ENCODE measurements at regions not wholly inside any gene's neighbourhood (a gene's known extent, or its start where the extent isn't known, plus 50 kb on each side); places are given as distances from the start of the nearest gene placed in this dataset.

- H3K9me3 ChIP-seq: no peaks in the 10 kb centered on the region
- H3K27ac ChIP-seq: no peak overlapping the region
- H3K4me1 ChIP-seq: no peaks in the 10 kb centered on the region
- no peaks in the 10 kb centered on the region for H3K27me3 ChIP-seq
- TF ChIP-seq, protein P1, sequence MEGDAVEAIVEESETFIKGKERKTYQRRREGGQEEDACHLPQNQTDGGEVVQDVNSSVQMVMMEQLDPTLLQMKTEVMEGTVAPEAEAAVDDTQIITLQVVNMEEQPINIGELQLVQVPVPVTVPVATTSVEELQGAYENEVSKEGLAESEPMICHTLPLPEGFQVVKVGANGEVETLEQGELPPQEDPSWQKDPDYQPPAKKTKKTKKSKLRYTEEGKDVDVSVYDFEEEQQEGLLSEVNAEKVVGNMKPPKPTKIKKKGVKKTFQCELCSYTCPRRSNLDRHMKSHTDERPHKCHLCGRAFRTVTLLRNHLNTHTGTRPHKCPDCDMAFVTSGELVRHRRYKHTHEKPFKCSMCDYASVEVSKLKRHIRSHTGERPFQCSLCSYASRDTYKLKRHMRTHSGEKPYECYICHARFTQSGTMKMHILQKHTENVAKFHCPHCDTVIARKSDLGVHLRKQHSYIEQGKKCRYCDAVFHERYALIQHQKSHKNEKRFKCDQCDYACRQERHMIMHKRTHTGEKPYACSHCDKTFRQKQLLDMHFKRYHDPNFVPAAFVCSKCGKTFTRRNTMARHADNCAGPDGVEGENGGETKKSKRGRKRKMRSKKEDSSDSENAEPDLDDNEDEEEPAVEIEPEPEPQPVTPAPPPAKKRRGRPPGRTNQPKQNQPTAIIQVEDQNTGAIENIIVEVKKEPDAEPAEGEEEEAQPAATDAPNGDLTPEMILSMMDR (IDR thresholded peaks at IDR 0.05): no peak
- DNase-seq (ENCODE audit: low spot score): no peak
- H3K4me3 ChIP-seq: no peak overlapping the region
- H3K36me3 ChIP-seq: no peaks in the 10 kb centered on the region
Measured at GRCh38 chr15:35888815-35889214, 342.9 kb upstream of the DPH6 start.

DNA sequence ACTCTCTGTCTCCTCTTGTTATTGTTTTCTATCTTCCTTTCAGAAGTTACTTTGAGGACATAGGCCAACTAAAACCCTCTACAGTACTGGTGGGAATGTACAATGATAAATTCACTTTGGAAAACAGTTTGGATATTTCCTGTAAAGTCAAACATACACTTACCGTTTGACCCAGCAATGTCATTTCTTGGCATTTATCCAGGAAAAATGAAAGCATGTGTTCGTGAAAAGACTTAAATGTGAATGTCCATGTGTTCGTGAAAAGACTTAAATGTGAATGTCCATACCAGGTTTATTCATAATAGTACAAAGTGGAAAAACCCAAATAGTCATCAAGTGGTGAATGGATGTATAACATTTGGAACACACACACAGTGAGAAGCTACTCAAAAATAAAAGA, 361.5 kb upstream of the DPH6 start:
- DNase-seq (ENCODE audit: low spot score): no peak
- Histone ChIP-seq H3K4me3 (no peak overlapping the region), H3K36me3 (no peaks in the 10 kb centered on the region), H3K9me3 (no peaks in the 10 kb centered on the region), H3K27me3 (no peaks in the 10 kb centered on the region), H3K27ac (no peak overlapping the region), H3K4me1 (no peaks in the 10 kb centered on the region)
- TF ChIP-seq, protein P1 (IDR thresholded peaks at IDR 0.05): no peak

DNA sequence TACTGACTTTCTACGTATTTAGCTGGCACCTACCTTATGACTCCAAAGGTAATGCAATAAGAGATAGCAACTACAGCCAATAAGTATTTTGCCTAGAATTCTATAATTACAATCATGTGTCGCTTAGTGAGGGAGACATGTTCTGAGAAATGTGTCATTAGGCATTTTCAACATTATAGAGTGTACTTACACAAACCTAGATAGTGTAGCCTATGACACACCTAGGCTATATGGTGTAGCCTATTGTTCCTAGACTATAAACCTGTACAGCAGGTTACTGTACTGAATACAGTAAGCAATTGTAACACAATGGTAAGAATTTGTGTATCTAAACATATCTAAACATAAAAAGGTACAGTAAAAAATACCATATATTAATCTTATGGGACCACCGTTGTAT, 363.4 kb upstream of the DPH6 start:
- Histone ChIP-seq H3K27me3 (no peaks in the 10 kb centered on the region), H3K36me3 (no peaks in the 10 kb centered on the region), H3K9me3 (peaks cover 0 to 2% of the 10 kb centered on the region in 2 donors), H3K27ac (no peak overlapping the region), H3K4me1 (no peaks in the 10 kb centered on the region), H3K4me3 (no peak overlapping the region)
- no peak for DNase-seq (ENCODE audit: low spot score)
- TF ChIP-seq, protein P1 (IDR thresholded peaks at IDR 0.05): no peak

- DNase-seq (ENCODE audit: low spot score): no peak
- peaks cover 4 to 5% of the 10 kb centered on the region in 2 donors for H3K9me3 ChIP-seq
Measured at GRCh38 chr15:35910227-35910626, 364.3 kb upstream of the DPH6 start.

GRCh38 chr15:35911052-35911777, 365.2 kb upstream of the DPH6 start:
- Histone ChIP-seq H3K27ac (no peak overlapping the region), H3K4me3 (no peak overlapping the region), H3K27me3 (no peaks in the 10 kb centered on the region), H3K4me1 (no peaks in the 10 kb centered on the region), H3K9me3 (peaks cover 4 to 5% of the 10 kb centered on the region in 2 donors), H3K36me3 (no peaks in the 10 kb centered on the region)
- no peak for DNase-seq (ENCODE audit: low spot score)
- TF ChIP-seq, protein P1 (IDR thresholded peaks at IDR 0.05): no peak

More at GRCh38 chr15:35910227-35910626, 364.3 kb upstream of the DPH6 start:
- no peak overlapping the region for H3K27ac ChIP-seq
- no peaks in the 10 kb centered on the region for H3K4me1 ChIP-seq
- TF ChIP-seq, protein P1 (IDR thresholded peaks at IDR 0.05): no peak
- no peaks in the 10 kb centered on the region for H3K36me3 ChIP-seq
- no peak overlapping the region for H3K4me3 ChIP-seq
- no peaks in the 10 kb centered on the region for H3K27me3 ChIP-seq

GRCh38 chr15:35912196-35912595, 366.2 kb upstream of the DPH6 start:
- DNase-seq (ENCODE audit: low spot score): no peak
- TF ChIP-seq, protein P1 (IDR thresholded peaks at IDR 0.05): peak in 1 of 2 donors; percentile 55
- H3K36me3 ChIP-seq: no peaks in the 10 kb centered on the region
- H3K9me3 ChIP-seq: peaks cover 4 to 5% of the 10 kb centered on the region in 2 donors
- no peak overlapping the region for H3K27ac ChIP-seq
- no peak overlapping the region for H3K4me3 ChIP-seq
- no peaks in the 10 kb centered on the region for H3K27me3 ChIP-seq
- H3K4me1 ChIP-seq: no peaks in the 10 kb centered on the region

Data from right atrium auricular region (tissue), 2 donors.